ENCODE measurements at regions not wholly inside any gene's neighbourhood (a gene's known extent, or its start where the extent isn't known, plus 50 kb on each side); places are given as distances from the start of the nearest gene placed in this dataset.

DNA sequence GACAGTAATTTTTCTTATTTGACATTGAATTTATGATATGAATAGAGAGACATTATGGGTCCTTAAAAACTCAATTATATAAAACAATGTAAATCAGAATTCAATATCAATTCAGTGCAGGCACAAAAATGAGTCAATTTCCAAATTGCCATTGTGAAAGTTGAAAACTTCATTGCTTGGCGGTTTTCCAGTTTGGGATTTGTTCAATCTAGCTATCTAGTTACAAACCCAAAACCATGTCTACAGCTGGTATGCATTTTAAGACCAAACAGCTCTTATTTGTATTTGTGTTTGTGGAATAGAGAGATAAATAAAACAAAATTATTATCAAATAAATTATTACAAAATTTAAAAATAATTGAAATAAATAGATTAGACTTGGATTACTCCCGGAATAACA, 1206.6 kb upstream of the RAG2 start:
- peaks cover 13% of the 10 kb centered on the region for H3K9me3 Mint-ChIP-seq

DNA sequence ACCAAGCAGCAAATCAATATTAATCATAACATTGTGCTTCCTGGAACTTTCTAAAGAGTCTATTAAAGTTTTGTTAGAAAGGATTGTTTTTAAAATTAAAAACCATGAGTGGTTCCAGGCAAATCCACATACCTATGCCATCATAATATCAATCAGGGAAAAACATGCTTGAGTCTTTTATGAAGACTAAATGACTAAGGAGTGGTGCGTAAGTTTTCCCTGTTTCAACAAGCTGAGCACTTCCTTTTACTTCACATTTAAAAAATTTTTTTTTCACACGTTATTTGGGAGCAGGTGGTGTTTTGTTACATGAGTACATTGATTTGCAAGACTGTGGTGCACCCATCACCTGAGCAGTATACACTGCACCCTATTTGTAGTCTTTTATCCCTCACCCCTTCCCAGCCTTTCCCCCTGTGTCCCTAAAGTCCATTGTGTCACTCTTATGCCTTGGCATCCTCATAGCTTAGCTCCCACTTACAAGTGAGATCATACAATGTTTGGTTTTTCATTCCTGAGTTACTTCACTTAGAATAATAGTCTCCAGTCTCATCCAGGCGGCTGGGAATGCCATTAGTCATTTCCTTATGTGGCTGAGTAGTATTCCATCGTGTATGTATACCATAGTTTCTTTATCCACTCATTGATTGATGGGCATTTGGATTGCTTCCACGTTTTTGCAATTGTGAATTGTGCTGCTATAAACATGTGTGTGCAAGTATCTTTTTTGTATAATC, 1190.3 kb upstream of the RAG2 start:
- CTCF ChIA-PET, result no interaction called here
- ATAC-seq, result no peak

More for the DNA sequence above, 1206.6 kb upstream of the RAG2 start:
- ChIA-PET CTCF (no interaction called here), POLR2A (no interaction called here)
- Mint-ChIP-seq H3K36me3 (ENCODE audit: low read depth) (no peaks in the 10 kb centered on the region), H3K4me1 (ENCODE audit: low read depth) (no peaks in the 10 kb centered on the region), H3K4me3 (no peak overlapping the region), H3K27ac (no peak overlapping the region), H3K27me3 (no peaks in the 10 kb centered on the region)
- no peak for DNase-seq
- intact Hi-C loops (cut with micrococcal nuclease), result no loop called here
- no peak for ATAC-seq
- TF ChIP-seq, protein P1, sequence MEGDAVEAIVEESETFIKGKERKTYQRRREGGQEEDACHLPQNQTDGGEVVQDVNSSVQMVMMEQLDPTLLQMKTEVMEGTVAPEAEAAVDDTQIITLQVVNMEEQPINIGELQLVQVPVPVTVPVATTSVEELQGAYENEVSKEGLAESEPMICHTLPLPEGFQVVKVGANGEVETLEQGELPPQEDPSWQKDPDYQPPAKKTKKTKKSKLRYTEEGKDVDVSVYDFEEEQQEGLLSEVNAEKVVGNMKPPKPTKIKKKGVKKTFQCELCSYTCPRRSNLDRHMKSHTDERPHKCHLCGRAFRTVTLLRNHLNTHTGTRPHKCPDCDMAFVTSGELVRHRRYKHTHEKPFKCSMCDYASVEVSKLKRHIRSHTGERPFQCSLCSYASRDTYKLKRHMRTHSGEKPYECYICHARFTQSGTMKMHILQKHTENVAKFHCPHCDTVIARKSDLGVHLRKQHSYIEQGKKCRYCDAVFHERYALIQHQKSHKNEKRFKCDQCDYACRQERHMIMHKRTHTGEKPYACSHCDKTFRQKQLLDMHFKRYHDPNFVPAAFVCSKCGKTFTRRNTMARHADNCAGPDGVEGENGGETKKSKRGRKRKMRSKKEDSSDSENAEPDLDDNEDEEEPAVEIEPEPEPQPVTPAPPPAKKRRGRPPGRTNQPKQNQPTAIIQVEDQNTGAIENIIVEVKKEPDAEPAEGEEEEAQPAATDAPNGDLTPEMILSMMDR (IDR thresholded peaks at IDR 0.05), result no peak

DNA sequence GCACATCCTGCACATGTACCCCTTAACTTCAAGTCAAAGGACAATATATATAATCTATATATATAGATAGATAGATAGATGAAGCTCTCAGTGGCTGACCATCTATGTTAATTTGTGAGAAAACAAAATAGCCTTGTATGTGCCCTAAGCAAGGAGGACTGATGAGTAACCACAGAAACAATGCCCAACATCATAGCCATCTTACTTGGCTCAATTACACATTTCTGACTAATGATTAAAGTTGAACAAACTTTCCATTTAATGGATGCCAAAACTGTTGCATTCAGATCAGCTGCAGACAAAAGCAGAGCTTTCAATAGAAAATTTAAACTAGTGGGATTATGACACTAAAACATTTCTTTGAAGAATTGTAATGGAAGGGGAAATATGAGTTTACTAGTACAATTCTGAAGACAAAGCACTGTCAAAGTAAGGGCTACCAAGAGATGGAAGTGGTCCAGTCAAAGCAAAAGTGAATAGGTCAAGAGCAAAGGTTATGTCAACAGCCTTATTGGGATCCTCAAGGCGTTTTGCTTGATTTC, 1188.2 kb upstream of the RAG2 start:
- Mint-ChIP-seq H3K36me3 (ENCODE audit: low read depth) (no peaks in the 10 kb centered on the region), H3K27ac (no peak overlapping the region), H3K9me3 (peaks cover 39% of the 10 kb centered on the region), H3K27me3 (no peaks in the 10 kb centered on the region), H3K4me3 (no peak overlapping the region), H3K4me1 (ENCODE audit: low read depth) (no peaks in the 10 kb centered on the region)
- ChIA-PET POLR2A (no interaction called here), CTCF (no interaction called here)
- DNase-seq (no peak), ATAC-seq (no peak)
- TF ChIP-seq, protein P1 (IDR thresholded peaks at IDR 0.05), result no peak
- intact Hi-C loops (cut with micrococcal nuclease), result no loop called here

More for the DNA sequence above, 1190.3 kb upstream of the RAG2 start:
- no peak overlapping the region for H3K27ac Mint-ChIP-seq
- TF ChIP-seq, protein P1 (IDR thresholded peaks at IDR 0.05), result no peak
- H3K27me3 Mint-ChIP-seq, result no peaks in the 10 kb centered on the region
- POLR2A ChIA-PET, result no interaction called here
- H3K4me1 Mint-ChIP-seq (ENCODE audit: low read depth), result no peaks in the 10 kb centered on the region
- H3K4me3 Mint-ChIP-seq, result no peak overlapping the region
- no peak for DNase-seq
- no peaks in the 10 kb centered on the region for H3K36me3 Mint-ChIP-seq (ENCODE audit: low read depth)
- intact Hi-C loops (cut with micrococcal nuclease), result no loop called here
- peaks cover 28% of the 10 kb centered on the region for H3K9me3 Mint-ChIP-seq

DNA sequence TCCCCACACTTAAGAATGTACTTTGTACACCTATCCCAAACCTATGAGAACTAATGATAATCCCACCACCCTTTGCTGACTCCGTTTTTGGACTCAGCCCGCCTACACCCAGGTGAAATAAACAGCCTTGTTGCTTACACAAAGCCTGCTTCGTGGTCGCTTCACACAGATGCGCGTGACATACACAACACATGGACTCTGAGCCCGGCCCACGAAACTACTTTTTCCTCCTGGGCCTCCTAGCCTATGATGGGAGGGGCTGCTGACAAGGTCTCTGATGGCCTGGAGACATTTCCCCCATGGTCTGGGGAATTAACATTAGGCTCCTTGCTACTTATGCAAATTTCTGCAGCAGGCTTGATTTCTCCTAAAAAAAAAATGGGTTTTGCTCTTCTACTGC, 1176.4 kb upstream of the RAG2 start:
- ChIA-PET POLR2A (no interaction called here), CTCF (no interaction called here)
- H3K27me3 Mint-ChIP-seq, result no peaks in the 10 kb centered on the region
- no peaks in the 10 kb centered on the region for H3K36me3 Mint-ChIP-seq (ENCODE audit: low read depth)
- no peak overlapping the region for H3K4me3 Mint-ChIP-seq
- DNase-seq (no peak), ATAC-seq (no peak)
- intact Hi-C loops (cut with micrococcal nuclease), result no loop called here
- H3K27ac Mint-ChIP-seq, result no peak overlapping the region
- TF ChIP-seq, protein P1 (IDR thresholded peaks at IDR 0.05), result no peak
- H3K4me1 Mint-ChIP-seq (ENCODE audit: low read depth), result no peaks in the 10 kb centered on the region
- H3K9me3 Mint-ChIP-seq, result peaks cover 11% of the 10 kb centered on the region

DNA sequence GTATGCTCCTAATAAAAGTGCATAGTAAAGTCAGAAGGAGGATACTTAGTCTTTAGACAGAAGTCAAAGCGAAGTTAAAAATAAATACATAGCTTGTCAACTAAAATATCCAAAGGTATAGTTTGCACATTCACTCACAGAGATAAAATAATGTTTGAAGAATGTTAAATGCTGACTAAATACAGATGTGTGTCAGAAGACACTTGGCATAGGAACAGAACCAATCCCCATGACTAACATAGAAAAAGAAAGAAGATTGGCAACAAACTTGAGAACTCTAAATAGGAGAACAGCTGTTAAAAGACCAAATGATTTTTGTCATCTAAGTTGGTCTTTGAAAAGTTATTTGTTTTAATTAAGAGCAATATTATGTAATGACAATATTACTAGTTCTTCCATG, 1172.1 kb upstream of the RAG2 start:
- DNase-seq, result no peak
- no peak for ATAC-seq
- ChIA-PET POLR2A (no interaction called here), CTCF (no interaction called here)
- no peaks in the 10 kb centered on the region for H3K4me1 Mint-ChIP-seq (ENCODE audit: low read depth)
- no peak overlapping the region for H3K4me3 Mint-ChIP-seq
- H3K9me3 Mint-ChIP-seq, result peaks cover 10% of the 10 kb centered on the region
- no peaks in the 10 kb centered on the region for H3K36me3 Mint-ChIP-seq (ENCODE audit: low read depth)
- no peaks in the 10 kb centered on the region for H3K27me3 Mint-ChIP-seq
- no peak overlapping the region for H3K27ac Mint-ChIP-seq
- TF ChIP-seq, protein P1 (IDR thresholded peaks at IDR 0.05), result no peak
- intact Hi-C loops (cut with micrococcal nuclease), result no loop called here

All from activated CD8-positive, alpha-beta T cell treated with anti-CD3 and anti-CD28 coated beads for 36 hours (primary cell).